ENCODE measurements at regions not wholly inside any gene's neighbourhood (a gene's known extent, or its start where the extent isn't known, plus 50 kb on each side); places are given as distances from the start of the nearest gene placed in this dataset.

- no peak for DNase-seq (ENCODE audit: low read depth)
- H3K4me3 ChIP-seq (ENCODE audit: low read depth, low read length), result no peak overlapping the region
- TF ChIP-seq CTCF (IDR thresholded peaks at IDR 0.05; ENCODE audit: low read depth, low read length, missing control alignments), result no peak
Observed at GRCh38 chr16:54577651-54578128, 291.1 kb upstream of the IRX3 start.

GRCh38 chr16:54576785-54577184 is 290.2 kb upstream of the IRX3 start:
- no peak for TF ChIP-seq CTCF (IDR thresholded peaks at IDR 0.05; ENCODE audit: low read depth, low read length, missing control alignments)
- no peak for DNase-seq (ENCODE audit: low read depth)
- H3K4me3 ChIP-seq (ENCODE audit: low read depth, low read length), result no peak overlapping the region

DNA sequence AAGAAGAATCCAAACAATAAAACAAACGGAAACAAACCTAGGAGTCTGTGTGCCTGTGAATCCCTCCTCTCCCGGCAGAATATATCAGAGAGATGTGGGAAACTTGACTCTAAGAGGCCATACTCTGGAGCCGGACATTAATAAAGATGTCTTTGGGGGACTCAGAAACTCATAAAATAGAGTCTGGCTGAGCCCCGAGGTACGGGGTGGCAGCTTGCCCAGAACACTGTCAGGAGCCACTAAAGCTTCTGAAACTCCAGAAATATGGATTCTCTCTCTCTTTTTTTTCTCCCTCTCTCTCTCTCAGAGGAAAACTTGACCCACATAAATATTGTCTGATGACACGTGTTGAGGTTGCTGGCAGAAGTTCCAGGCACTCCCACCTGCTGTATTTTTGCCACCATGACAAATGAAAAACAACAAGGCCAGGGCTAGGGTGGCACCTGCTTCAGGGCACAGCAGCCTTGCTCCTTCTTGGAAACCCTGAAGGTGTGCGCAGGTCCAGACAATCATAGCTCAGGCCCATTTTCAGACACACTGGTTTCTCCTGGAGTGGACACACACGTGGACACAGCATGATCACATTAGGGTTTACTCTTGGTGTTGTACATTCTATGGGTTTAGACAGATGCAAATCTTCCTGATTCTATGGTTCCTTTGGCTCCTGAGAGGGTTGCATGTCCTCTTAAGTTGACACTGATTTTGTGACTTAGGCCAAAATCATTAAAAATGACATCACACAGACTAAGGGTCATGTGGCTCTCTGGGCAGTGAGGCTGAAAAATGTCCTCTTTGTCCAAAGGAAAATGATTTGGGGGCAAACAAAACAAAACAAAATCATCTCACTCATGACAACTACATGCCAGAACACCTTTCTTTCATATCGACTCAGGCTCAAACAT is 282.6 kb upstream of the IRX3 start:
- H3K4me3 ChIP-seq (ENCODE audit: low read depth, low read length), result no peak overlapping the region
- no peak for TF ChIP-seq CTCF (IDR thresholded peaks at IDR 0.05; ENCODE audit: low read depth, low read length, missing control alignments)
- no peak for DNase-seq (ENCODE audit: low read depth)

DNA sequence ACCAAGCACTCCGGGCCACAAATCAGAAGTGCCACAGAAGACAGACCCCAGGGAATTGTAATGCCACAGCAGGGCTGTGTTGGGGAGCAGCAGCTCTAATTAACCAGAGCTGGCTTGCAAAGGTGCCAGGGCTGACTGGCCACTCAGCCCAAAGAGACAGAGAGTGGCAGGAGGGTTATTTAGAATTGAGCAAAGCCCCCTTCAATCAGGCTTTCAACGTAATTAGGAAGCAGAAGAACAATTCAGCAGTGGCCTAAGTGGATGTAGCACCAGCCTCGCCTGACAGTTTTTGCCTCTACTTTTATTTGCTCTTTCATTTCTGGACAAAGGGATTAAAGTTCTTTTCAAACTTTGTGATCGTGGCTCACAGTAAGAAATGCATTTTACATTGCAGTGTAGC is 278.3 kb upstream of the IRX3 start:
- no peak for DNase-seq (ENCODE audit: low read depth)
- H3K4me3 ChIP-seq (ENCODE audit: low read depth, low read length), result no peak overlapping the region
- no peak for TF ChIP-seq CTCF (IDR thresholded peaks at IDR 0.05; ENCODE audit: low read depth, low read length, missing control alignments)

DNA sequence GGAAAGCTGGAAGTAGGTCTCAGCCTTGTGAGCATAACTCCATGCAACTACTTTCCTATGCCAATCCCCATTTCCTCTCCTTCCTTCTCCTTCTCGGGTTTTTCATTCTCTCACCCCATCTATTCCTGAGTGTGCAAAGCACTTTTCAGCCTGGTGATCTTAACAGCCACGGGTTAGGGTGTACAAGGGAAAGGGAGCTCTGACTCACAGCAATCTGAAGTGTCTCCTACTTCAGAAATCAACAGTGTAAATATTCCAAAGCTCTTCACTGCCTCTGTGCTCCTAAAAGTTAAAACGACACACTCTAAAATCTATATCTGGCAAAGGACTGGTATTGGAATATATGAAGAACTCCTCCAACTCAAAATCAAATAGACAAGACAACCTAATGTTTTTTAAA is 268.0 kb upstream of the IRX3 start:
- DNase-seq (ENCODE audit: low read depth), result no peak
- no peak for TF ChIP-seq CTCF (IDR thresholded peaks at IDR 0.05; ENCODE audit: low read depth, low read length, missing control alignments)
- no peak overlapping the region for H3K4me3 ChIP-seq (ENCODE audit: low read depth, low read length)

- DNase-seq (ENCODE audit: low read depth), result no peak
- TF ChIP-seq CTCF (IDR thresholded peaks at IDR 0.05; ENCODE audit: low read depth, low read length, missing control alignments), result no peak
- no peak overlapping the region for H3K4me3 ChIP-seq (ENCODE audit: low read depth, low read length)
Observed at GRCh38 chr16:54548281-54548680, 261.7 kb upstream of the IRX3 start.

- TF ChIP-seq CTCF (IDR thresholded peaks at IDR 0.05; ENCODE audit: low read depth, low read length, missing control alignments), result no peak
- H3K4me3 ChIP-seq (ENCODE audit: low read depth, low read length), result no peak overlapping the region
- DNase-seq (ENCODE audit: low read depth), result no peak
Observed at GRCh38 chr16:54547052-54547451, 260.5 kb upstream of the IRX3 start.

Measured in GM12864 (cell line).